Stimulated activated naive CD8-positive, alpha-beta T cell treated with anti-CD3 and anti-CD28 coated beads, Interleukin-15, Interleukin-2, amounts not matched to agents 100 ng/mL and 50 ng/mL, for 24 hours (primary cell): ENCODE measurements at regions not wholly inside any gene's neighbourhood (a gene's known extent, or its start where the extent isn't known, plus 50 kb on each side); places are given as distances from the start of the nearest gene placed in this dataset.

Source experiments
- H3K27ac Mint-ChIP-seq: one replicate; pipeline ENCODE4 v1.8.0; 2021; ENCODE audit warnings: mild to moderate bottlenecking, mixed read lengths
- H3K27me3 Mint-ChIP-seq: one replicate; pipeline ENCODE4 v1.8.0; 2021; ENCODE audit warnings: mixed read lengths
- H3K36me3 Mint-ChIP-seq: one replicate; pipeline ENCODE4 v1.8.0; 2021; ENCODE audit warnings: low read depth, mixed read lengths
- H3K4me1 Mint-ChIP-seq: one replicate; pipeline ENCODE4 v1.8.0; 2021; ENCODE audit warnings: low read depth, mixed read lengths
- H3K4me3 Mint-ChIP-seq: one replicate; pipeline ENCODE4 v1.8.0; 2021; ENCODE audit warnings: mild to moderate bottlenecking, mixed read lengths
- H3K9me3 Mint-ChIP-seq: one replicate; pipeline ENCODE4 v1.8.0; 2021; ENCODE audit warnings: mixed read lengths

DNA sequence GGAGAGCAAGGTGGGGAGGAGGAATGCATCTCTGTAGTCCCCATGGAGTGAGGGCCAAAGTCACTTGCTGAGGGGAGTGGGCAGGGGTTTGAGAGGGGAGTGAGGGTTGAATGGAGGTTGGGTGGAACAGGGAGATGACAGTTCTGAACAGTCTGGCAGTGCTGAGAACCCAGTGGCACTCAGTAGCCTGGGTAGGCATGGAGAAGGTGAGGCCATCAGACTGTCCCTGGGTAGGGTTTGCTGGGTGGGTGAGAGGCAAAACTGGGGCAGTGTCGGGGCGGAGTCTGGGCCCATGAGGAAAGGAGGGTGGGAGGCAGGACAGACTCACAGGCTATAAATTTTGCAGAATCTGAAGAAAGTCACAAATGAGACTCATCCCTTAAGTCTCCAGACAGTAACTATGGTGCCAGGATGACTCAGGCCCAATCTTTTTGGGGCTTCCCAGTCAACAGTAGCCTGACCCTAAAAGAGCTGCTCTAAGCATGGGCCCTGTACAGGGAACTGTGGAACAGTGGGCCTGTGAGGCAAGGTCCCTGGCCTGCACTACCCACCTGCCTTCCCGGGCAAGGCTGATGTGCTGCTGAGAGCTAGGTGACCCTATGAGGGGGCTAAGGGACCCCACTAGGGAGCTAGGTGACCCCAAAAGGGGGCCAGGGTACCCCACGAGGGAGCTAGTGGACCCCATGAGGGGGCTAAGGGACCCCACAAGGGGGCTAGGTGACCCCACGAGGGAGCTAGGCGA is 51.0 kb upstream of the DMRTB1 start:
- no peak overlapping the region for H3K4me3 Mint-ChIP-seq
- peak overlapping the region; percentile 17 for H3K27ac Mint-ChIP-seq
- H3K36me3 Mint-ChIP-seq = no peaks in the 10 kb centered on the region
- H3K4me1 Mint-ChIP-seq = peaks cover 37% of the 10 kb centered on the region
- no peaks in the 10 kb centered on the region for H3K27me3 Mint-ChIP-seq
- H3K9me3 Mint-ChIP-seq = no peaks in the 10 kb centered on the region

DNA sequence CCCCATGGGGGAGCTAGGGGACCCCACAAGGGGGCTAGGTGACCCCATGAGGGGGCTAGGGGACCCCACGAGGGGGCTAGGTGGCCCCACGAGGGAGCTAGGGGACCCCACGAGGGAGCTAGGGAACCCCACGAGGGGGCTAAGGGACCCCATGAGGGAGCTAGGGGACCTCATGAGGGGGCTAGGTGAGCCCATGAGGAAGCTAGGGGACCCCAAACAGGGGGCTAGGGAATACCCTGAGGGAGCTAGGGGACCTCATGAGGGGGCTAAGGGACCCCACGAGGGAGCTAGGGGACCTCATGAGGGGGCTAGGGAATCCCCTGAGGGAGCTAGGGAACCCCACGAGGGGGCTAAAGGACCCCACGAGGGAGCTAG is 50.5 kb upstream of the DMRTB1 start:
- peaks cover 42% of the 10 kb centered on the region for H3K4me1 Mint-ChIP-seq

DNA sequence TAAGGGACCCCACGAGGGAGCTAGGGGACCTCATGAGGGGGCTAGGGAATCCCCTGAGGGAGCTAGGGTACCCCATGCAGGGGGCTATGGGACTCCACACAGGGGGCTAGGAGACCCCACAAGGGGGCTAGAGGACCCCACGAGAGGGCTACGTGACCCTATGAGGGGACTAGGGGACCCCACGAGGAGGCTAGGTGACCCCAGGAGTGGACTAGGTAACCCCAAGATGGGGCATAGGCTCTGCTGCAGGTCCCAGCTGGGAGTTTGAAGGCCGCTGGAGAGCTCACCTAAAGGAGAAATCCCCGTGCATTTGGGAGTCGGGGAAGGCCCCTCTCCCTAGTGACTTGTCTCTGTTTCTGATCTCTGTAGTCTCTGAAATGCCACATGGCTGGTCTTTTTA is 50.0 kb upstream of the DMRTB1 start:
- Mint-ChIP-seq H3K4me3 (no peak overlapping the region), H3K27me3 (no peaks in the 10 kb centered on the region), H3K36me3 (no peaks in the 10 kb centered on the region), H3K27ac (peak overlapping the region; percentile 6), H3K4me1 (peaks cover 47% of the 10 kb centered on the region), H3K9me3 (no peaks in the 10 kb centered on the region)

More for the DNA sequence above, 50.5 kb upstream of the DMRTB1 start:
- H3K27ac Mint-ChIP-seq = no peak overlapping the region
- H3K4me3 Mint-ChIP-seq = no peak overlapping the region
- no peaks in the 10 kb centered on the region for H3K27me3 Mint-ChIP-seq
- H3K9me3 Mint-ChIP-seq = no peaks in the 10 kb centered on the region
- no peaks in the 10 kb centered on the region for H3K36me3 Mint-ChIP-seq
